Activated gamma-delta T cell treated with Interleukin-2 at 50 U/mL for 16 hours (primary cell): ENCODE measurements at regions not wholly inside any gene's neighbourhood (a gene's known extent, or its start where the extent isn't known, plus 50 kb on each side); places are given as distances from the start of the nearest gene placed in this dataset.
"Not testable (repeated sequence)": the region's sequence is repeated elsewhere in the genome, so short reads cannot be mapped to it uniquely, and the experiment has no call there.

ENCODE experiments used
- DNase-seq: peaks from one replicate; pipeline ENCODE4 v3.0.0-alpha.2; 2020

GRCh38 chr3:98705694-98706093, 57.4 kb upstream of the ST3GAL6 start:
- no peak for DNase-seq

DNA sequence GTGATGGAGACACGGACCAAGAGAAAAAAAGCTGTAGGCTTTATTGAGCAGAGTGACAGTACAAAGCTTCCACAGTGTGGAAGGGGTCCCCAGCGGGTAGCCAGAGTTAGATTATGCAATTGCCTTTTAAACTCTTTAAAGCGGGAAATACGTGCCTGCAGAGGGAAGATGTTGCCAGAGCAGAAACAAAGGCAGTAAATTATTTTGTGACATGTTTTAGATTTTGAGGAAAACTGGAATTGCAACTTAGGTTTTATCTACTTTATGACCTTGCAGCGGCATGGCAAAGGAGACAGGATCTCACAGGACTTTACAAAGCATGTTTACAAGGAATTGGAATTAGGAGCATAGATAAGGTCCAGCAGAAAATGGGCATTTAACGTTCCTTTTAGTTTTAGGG, 54.5 kb upstream of the ST3GAL6 start:
- not testable (repeated sequence) for DNase-seq

- DNase-seq, result no peak
Observed at GRCh38 chr3:98709441-98709840, 53.7 kb upstream of the ST3GAL6 start.

DNA sequence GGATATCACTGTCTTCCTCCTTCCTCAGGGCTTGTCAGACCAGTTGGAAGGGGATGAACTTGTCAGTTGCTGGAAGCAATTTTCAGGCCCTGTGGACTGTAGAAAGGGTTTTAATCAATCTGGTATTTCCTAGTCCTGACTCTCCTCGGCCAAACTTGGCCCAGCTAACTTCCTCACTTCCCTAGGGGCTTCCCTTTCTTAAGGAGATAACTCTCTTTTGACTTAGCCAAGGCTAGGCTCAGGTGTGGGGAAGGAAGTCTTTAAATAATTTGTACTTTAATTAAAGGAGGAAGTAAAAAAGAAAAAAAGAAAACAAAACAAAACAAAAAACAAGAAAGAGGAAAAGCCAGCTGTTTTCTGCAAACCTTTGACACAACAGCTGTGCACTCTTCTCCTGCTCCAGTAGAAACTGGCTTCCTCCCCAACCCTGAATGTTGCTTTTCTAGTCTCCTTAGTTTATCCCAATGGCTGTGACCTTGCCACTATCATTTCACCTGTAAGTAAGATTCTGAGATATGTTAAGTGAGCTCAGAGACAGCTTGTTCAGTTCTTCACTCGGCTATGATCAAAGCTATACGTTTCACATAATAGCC, 53.0 kb upstream of the ST3GAL6 start:
- no peak for DNase-seq

DNA sequence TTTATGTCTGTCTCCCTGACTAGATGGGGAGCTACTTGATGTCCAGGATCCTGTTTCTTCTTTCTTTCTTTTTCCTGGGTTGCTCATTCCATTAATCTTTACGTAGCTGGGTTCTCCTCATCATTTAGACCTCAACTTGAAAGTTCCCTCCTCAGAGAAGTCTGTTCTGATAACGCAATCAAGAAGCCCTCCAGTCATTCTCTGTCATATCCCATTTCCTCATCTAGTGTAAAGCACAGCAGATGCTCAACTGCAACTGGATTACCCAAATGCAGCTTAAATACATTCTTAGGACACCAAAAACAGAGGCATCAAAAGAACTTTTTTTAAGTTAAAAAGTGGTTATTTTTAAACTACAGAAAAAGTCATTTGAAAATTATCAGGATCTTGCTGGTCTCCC, 51.7 kb upstream of the ST3GAL6 start:
- DNase-seq, result no peak

- no peak for DNase-seq
Observed at GRCh38 chr3:98712726-98713125, 50.4 kb upstream of the ST3GAL6 start.

DNA sequence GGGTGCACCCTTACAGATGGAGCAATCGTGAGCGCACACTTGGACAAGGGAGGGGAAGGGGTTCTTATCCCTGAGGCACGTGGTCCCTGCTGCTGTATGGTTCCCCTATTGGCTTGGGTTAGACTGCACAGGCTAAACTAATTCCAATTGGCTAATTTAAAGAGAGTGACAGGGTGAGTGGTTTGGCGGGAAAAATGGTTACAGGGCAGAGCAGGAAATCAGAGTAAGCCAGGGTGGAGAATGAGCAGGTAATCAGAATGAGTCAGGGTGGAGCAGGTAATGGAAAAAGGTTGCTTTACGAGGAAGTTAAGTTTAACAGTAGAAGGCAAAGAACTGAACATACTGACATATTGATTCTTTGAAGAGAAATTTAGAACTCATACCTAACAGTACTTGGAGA, 49.8 kb upstream of the ST3GAL6 start:
- DNase-seq, result not testable (repeated sequence)
